G401 (cell line): ENCODE measurements at regions not wholly inside any gene's neighbourhood (a gene's known extent, or its start where the extent isn't known, plus 50 kb on each side); places are given as distances from the start of the nearest gene placed in this dataset.
"Not testable (repeated sequence)": the region's sequence is repeated elsewhere in the genome, so short reads cannot be mapped to it uniquely, and the experiment has no call there.

Source experiments
- DNase-seq: peaks from one replicate; pipeline ENCODE4 v3.0.0-alpha.2; 2015; ENCODE audit warnings: low spot score
- in situ Hi-C: cut with HindIII; loops from 2 replicates; pipeline ENCODE4 v1.10.0; 2016; ENCODE audit warnings: low sequenced_read_pairs, mixed read lengths

GRCh38 chr9:86575137-86575536, 220.9 kb upstream of the TUT7 start:
- DNase-seq, result no peak
- in situ Hi-C loops, result no loop called here

DNA sequence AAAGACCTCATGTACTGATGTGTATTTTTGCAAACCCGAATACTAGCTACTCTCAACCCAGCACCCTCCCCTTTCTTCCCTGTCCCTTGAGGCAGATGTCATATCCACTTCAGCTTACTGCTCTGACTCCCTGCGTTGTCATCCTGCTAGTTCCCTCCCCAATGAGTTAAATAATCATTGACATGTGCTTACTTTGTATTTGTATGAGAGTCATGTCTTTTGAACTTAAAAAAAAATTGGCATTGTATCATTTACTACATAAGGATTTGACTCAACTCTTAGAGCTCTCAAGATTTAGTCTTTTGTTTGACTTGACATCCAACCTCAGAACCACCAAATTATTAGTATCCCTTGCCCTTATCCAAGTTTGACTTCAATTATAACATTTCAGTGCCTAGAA, 219.7 kb upstream of the TUT7 start:
- DNase-seq, result no peak
- in situ Hi-C loops, result no loop called here

DNA sequence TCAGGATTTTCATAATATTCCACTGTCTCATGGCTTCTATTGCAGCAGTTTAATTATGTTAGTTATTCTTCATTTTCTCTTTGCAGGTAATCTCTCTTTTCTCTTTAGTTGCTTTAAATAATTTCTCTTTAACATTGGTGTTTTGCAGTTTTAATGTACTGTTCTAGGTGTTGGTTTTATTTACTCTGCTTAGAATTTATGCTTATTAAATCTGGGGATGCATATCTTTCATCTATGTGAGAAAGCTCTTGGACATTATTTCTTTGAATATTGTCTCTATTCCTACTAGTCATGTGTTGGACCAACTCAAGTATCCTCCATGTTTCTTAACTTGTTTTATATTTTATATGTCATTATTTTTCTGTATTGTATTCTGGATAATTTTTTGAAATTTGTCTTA, 218.7 kb upstream of the TUT7 start:
- no peak for DNase-seq
- in situ Hi-C loops, result no loop called here

DNA sequence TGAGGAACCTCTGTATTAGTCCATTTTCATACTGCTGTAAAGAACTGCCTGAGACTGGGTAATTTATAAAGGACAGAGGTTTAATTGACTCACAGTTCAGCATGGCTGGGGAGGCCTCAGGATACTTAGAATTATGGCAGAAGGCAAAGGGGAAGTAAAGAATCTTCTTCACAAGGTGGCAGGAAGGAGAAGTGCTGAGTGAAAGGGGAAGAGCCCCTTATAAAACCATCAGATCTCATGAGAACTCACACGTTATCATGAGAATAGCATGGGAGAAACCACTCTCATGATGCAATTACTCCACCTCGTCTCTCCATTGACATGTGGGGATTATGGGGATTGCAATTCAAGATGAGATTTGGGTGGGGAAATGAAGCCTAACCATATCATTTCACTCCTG, 211.4 kb upstream of the TUT7 start:
- in situ Hi-C loops, DNase-seq: not testable (repeated sequence)

DNA sequence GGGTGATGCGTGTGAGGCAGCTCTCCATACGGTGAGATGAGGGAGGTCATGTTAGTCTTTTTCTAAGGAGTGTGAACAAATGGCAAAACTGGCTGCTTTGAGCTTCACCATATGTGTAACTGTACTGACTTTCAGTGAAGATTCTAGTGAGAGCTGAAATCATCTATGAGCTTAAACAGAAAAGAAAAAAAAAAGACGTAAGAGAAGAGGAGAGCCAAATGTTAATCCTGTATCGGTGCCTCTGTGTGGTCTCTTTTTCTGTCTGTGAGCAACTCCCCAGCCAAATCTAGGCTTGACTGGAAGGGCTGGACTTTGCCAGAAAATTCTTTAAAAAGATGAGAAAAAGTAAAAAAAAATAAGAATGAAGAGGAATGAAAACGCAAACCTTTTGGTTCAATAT, 209.7 kb upstream of the TUT7 start:
- in situ Hi-C loops, result no loop called here
- DNase-seq, result no peak

DNA sequence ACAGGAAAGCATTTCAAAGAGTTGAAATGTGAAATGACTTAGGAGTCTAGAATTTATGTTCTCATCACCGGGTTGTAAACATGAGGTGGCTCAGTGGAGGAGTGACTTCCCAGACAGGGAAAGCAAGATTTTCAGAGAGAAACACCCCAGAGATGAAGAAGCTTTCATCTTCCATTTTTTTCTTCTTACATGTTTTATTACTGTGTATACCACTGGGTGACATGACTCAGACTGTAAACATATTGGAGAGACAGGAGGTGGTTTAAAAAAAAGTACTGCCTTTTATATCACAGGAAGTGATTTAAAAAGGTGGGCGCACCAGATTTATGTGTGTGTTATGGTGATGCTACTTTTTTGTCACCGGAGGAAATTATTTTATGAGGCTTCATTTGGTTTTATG, 209.1 kb upstream of the TUT7 start:
- in situ Hi-C loops, result no loop called here
- DNase-seq, result no peak

GRCh38 chr9:86562691-86563090, 208.5 kb upstream of the TUT7 start:
- in situ Hi-C loops, result no loop called here
- DNase-seq, result no peak

GRCh38 chr9:86557918-86558317, 203.7 kb upstream of the TUT7 start:
- in situ Hi-C loops, result no loop called here
- DNase-seq, result no peak

- no peak for DNase-seq
- in situ Hi-C loops, result no loop called here
Observed at GRCh38 chr9:86557063-86557766, 203.0 kb upstream of the TUT7 start.

GRCh38 chr9:86555661-86556060, 201.5 kb upstream of the TUT7 start:
- in situ Hi-C loops, result no loop called here
- DNase-seq, result no peak

DNA sequence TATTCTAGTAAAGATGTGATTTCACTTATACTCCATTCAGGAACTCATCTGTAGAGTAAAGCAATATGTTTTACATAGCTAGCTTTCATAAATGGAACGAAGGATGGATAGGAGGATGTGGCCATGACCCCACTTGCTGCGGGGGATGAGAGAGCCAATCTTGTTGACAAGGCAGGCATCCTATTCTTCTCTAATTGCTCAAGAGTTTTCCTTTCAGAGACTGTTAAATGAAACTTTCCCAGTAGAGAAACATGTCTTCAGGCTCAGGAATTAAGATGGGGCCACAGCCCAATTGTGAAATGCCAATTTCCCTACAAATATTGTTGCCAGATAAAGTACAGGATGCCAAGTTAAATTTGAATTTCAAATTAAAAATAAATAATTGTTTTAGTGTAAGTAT, 196.2 kb upstream of the TUT7 start:
- in situ Hi-C loops, result no loop called here
- DNase-seq, result no peak

- DNase-seq, result no peak
- in situ Hi-C loops, result no loop called here
Observed at GRCh38 chr9:86549920-86550319, 195.7 kb upstream of the TUT7 start.

DNA sequence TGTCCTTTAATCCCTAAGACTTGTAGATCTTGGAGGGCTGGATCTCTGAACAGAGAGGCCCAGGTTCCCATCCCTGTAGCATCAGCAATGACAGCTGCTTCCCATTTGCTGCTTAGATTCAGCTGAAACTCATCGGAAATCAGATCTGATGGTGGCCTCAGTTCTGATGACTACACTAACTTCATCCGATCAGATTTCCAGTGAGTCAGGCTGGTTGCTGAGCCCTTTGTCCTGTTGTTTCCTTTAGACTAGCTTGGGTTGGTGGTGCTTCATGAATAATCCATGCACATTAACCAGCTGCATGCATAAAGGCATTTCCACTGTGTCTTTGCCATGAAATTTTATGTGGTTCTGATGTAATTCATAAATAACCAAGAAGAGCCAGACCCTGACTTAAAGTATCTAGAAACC, 195.2 kb upstream of the TUT7 start:
- in situ Hi-C loops, result no loop called here
- no peak for DNase-seq

DNA sequence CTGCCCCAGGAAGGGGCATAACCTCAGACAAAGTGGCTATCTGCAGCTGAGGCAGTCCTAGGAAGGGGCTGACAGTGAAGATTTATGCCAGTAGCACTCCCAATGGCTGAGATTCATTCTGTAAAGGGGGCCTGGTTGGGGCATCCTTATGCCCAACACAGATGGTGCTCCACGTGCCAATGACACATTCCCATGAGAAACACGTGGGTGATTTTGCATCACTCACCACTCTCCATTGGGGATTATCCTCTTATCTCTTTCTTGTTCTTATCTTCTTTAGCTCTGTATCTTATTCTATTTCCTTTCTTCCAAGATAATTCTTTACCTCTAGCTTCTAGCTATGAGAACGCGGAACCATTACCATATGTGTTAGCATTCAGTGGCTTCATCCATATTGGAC, 194.0 kb upstream of the TUT7 start:
- in situ Hi-C loops, result no loop called here
- no peak for DNase-seq

- in situ Hi-C loops, result no loop called here
- DNase-seq, result no peak
Observed at GRCh38 chr9:86547571-86547970, 193.4 kb upstream of the TUT7 start.

- in situ Hi-C loops, result no loop called here
- DNase-seq, result no peak
Observed at GRCh38 chr9:86546712-86547111, 192.5 kb upstream of the TUT7 start.

GRCh38 chr9:86545090-86545489, 190.9 kb upstream of the TUT7 start:
- in situ Hi-C loops, result no loop called here
- no peak for DNase-seq

DNA sequence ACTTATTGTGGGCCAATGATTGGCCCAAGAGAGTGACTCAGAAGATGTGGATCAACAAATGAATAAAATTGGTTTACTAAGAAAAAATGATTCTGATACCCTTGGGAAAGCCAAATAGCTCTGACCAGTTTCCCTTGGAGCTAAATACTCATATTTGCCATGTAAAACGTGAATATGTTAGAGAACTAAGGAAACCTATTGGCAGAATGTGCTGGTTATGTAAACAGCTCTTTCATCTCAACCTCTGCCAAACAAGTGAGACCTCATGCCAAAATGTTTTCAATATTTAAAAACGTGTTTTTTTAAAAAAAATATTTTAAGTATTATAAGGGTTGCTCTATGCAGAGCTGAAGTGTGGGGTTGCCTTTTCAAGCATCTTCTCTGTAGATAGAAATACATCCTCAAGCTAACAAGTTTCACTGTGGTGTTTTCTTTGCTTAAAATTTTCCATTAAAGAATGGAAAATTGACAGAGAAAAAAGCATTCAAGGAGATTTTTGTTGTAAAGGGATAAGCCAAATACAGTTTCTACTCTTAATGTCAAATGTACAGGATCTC, 186.9 kb upstream of the TUT7 start:
- in situ Hi-C loops, result no loop called here
- DNase-seq, result no peak

- in situ Hi-C loops, result no loop called here
- no peak for DNase-seq
Observed at GRCh38 chr9:86535406-86535915, 181.3 kb upstream of the TUT7 start.

DNA sequence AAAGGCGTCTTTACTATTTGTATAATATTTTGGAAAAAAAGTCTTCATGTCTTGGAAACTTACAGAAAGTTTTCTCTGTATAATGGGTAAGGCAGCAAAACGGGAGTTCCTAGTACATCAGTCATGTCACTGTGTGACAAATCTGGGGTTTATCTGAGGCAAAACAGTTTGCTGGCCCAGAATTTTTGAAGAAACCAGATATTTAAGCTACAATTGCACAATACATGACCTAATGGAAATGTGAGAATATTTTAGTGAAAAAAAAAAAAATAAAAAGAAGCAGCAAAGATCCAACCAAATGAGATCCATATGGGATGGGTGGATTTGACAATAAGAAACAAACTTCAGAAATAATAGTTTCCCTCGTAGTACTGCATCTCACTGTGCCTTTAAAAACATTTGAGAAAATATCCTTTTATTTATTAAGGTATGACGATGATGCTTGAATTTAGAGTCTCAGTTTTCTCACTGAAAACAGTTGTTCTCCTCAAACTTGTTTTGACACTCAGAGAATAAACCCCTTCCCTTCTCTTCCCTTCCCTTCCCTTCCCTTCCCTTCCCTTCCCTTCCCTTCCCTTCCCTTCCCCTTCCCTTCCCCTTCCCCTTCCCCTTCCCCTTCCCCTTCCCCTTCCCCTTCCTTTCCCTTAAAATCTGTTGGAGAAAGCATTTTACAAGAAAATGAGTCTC, 180.5 kb upstream of the TUT7 start:
- no peak for DNase-seq
- in situ Hi-C loops, result no loop called here
